Endothelial cell (in vitro differentiated cells): ENCODE measurements at regions not wholly inside any gene's neighbourhood (a gene's known extent, or its start where the extent isn't known, plus 50 kb on each side); places are given as distances from the start of the nearest gene placed in this dataset.
"Not testable (repeated sequence)": the region's sequence is repeated elsewhere in the genome, so short reads cannot be mapped to it uniquely, and the experiment has no call there.

Experiments used
- DNase-seq: peaks from one replicate; pipeline ENCODE4 v3.0.0; 2021; ENCODE audit warnings: low spot score
- H3K27ac Mint-ChIP-seq: one replicate; pipeline ENCODE4 v1.8.0; 2021; ENCODE audit warnings: mixed read lengths, inconsistent platforms; ENCODE audit not compliant: unreplicated experiment
- H3K27me3 Mint-ChIP-seq: one replicate; pipeline ENCODE4 v1.8.0; 2021; ENCODE audit warnings: mild to moderate bottlenecking, moderate library complexity, mixed read lengths, inconsistent platforms; ENCODE audit not compliant: unreplicated experiment
- H3K36me3 Mint-ChIP-seq: one replicate; pipeline ENCODE4 v1.8.0; 2021; ENCODE audit warnings: mild to moderate bottlenecking, low read depth, mixed read lengths, inconsistent platforms; ENCODE audit not compliant: unreplicated experiment
- H3K4me1 Mint-ChIP-seq: one replicate; pipeline ENCODE4 v1.8.0; 2021; ENCODE audit warnings: mild to moderate bottlenecking, mixed read lengths, inconsistent platforms; ENCODE audit not compliant: unreplicated experiment
- H3K4me3 Mint-ChIP-seq: one replicate; pipeline ENCODE4 v1.8.0; 2021; ENCODE audit warnings: mild to moderate bottlenecking, mixed read lengths, inconsistent platforms; ENCODE audit not compliant: unreplicated experiment
- H3K9me3 Mint-ChIP-seq: one replicate; pipeline ENCODE4 v1.8.0; 2021; ENCODE audit warnings: mixed read lengths, inconsistent platforms; ENCODE audit not compliant: unreplicated experiment
- CTCF ChIP-seq: fragments of 200-600 bp; sonication (generic); IDR thresholded peaks from one replicate; pipeline ENCODE4 v1.5.0; 2021; ENCODE audit warnings: antibody characterized with exemption; ENCODE audit not compliant: unreplicated experiment

- Mint-ChIP-seq H3K9me3 (no peaks in the 10 kb centered on the region), H3K36me3 (no peaks in the 10 kb centered on the region), H3K4me3 (no peak overlapping the region), H3K27ac (no peak overlapping the region), H3K27me3 (peaks cover 2% of the 10 kb centered on the region), H3K4me1 (no peaks in the 10 kb centered on the region)
- no peak for TF ChIP-seq CTCF
- DNase-seq: no peak
Measured at GRCh38 chr4:15336410-15337167, 91.2 kb upstream of the C1QTNF7 start.

- DNase-seq, H3K27ac Mint-ChIP-seq, H3K36me3 Mint-ChIP-seq, H3K4me3 Mint-ChIP-seq, H3K9me3 Mint-ChIP-seq, H3K4me1 Mint-ChIP-seq, H3K27me3 Mint-ChIP-seq: not testable (repeated sequence)
Measured at GRCh38 chr4:15337168-15337657, 90.6 kb upstream of the C1QTNF7 start.

- TF ChIP-seq CTCF: no peak
- Mint-ChIP-seq H3K4me3 (no peak overlapping the region), H3K27ac (no peak overlapping the region), H3K9me3 (no peaks in the 10 kb centered on the region), H3K27me3 (peaks cover 2% of the 10 kb centered on the region), H3K36me3 (no peaks in the 10 kb centered on the region), H3K4me1 (no peaks in the 10 kb centered on the region)
- no peak for DNase-seq
Measured at GRCh38 chr4:15339737-15340136, 88.1 kb upstream of the C1QTNF7 start.

- H3K4me1 Mint-ChIP-seq: peaks cover 3% of the 10 kb centered on the region
- H3K9me3 Mint-ChIP-seq: no peaks in the 10 kb centered on the region
- no peak overlapping the region for H3K4me3 Mint-ChIP-seq
- no peak overlapping the region for H3K27ac Mint-ChIP-seq
- no peak for DNase-seq
- no peak for TF ChIP-seq CTCF
- H3K27me3 Mint-ChIP-seq: peaks cover 2% of the 10 kb centered on the region
- H3K36me3 Mint-ChIP-seq: no peaks in the 10 kb centered on the region
Measured at GRCh38 chr4:15340332-15340731, 87.5 kb upstream of the C1QTNF7 start.

GRCh38 chr4:15340902-15341732, 86.7 kb upstream of the C1QTNF7 start:
- Mint-ChIP-seq H3K4me1 (peaks cover 3% of the 10 kb centered on the region), H3K4me3 (no peak overlapping the region), H3K27ac (no peak overlapping the region), H3K36me3 (no peaks in the 10 kb centered on the region), H3K9me3 (no peaks in the 10 kb centered on the region), H3K27me3 (peaks cover 2% of the 10 kb centered on the region)
- no peak for TF ChIP-seq CTCF
- no peak for DNase-seq
